Uterus (tissue), 2 donors: ENCODE measurements at regions not wholly inside any gene's neighbourhood (a gene's known extent, or its start where the extent isn't known, plus 50 kb on each side); places are given as distances from the start of the nearest gene placed in this dataset.

Experiments used
- POLR2A ChIP-seq, 2 donors: fragments of 450-650 bp; IDR thresholded peaks; one replicate each; pipeline ENCODE4 v1.6.1; 2016; ENCODE audit warnings: antibody characterized with exemption in 2 of 2, mild to moderate bottlenecking in 1 of 2, moderate library complexity in 1 of 2
- TF ChIP-seq, protein P1 (sequence below), 4 experiments: fragments of 200-600 bp in 2 of 4; fragments of 450-650 bp in 2 of 4; sonication (generic) in 2 of 4; IDR thresholded peaks; one replicate each; pipeline ENCODE4 v1.5.1; 2016 to 2019; ENCODE audit warnings: antibody characterized with exemption in 4 of 4, mild to moderate bottlenecking in 2 of 4, moderate library complexity in 1 of 4

GRCh38 chr21:32914424-32915039 is 111.2 kb upstream of the OLIG2 start:
- TF ChIP-seq POLR2A (IDR thresholded peaks at IDR 0.05), result no peak
- TF ChIP-seq, protein P1, sequence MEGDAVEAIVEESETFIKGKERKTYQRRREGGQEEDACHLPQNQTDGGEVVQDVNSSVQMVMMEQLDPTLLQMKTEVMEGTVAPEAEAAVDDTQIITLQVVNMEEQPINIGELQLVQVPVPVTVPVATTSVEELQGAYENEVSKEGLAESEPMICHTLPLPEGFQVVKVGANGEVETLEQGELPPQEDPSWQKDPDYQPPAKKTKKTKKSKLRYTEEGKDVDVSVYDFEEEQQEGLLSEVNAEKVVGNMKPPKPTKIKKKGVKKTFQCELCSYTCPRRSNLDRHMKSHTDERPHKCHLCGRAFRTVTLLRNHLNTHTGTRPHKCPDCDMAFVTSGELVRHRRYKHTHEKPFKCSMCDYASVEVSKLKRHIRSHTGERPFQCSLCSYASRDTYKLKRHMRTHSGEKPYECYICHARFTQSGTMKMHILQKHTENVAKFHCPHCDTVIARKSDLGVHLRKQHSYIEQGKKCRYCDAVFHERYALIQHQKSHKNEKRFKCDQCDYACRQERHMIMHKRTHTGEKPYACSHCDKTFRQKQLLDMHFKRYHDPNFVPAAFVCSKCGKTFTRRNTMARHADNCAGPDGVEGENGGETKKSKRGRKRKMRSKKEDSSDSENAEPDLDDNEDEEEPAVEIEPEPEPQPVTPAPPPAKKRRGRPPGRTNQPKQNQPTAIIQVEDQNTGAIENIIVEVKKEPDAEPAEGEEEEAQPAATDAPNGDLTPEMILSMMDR (IDR thresholded peaks at IDR 0.05), result no peak
